SU-DHL-6 (cell line): ENCODE measurements at regions not wholly inside any gene's neighbourhood (a gene's known extent, or its start where the extent isn't known, plus 50 kb on each side); places are given as distances from the start of the nearest gene placed in this dataset.

Experiments used
- H2AFZ ChIP-seq: fragments of 200-600 bp; sonication (generic); 2 replicates; pipeline ENCODE4 v1.6.1; 2014; ENCODE audit warnings: low read depth, mild to moderate bottlenecking, moderate library complexity, mixed read lengths, antibody characterized with exemption, low read length; ENCODE audit not compliant: severe bottlenecking
- H3F3A ChIP-seq: fragments of 200-600 bp; shearing (Covaris generic); 2 replicates; pipeline ENCODE4 v1.6.0; 2016; ENCODE audit warnings: antibody characterized with exemption, mild to moderate bottlenecking; ENCODE audit not compliant: insufficient read depth
- H3K27ac ChIP-seq: fragments of 200-600 bp; sonication (generic); 2 replicates; pipeline ENCODE4 v1.5.1; 2016; ENCODE audit warnings: low read depth, mild to moderate bottlenecking, low read length, moderate library complexity, mixed read lengths
- H3K27me3 ChIP-seq: fragments of 200-600 bp; sonication (generic), shearing (Covaris generic); 2 replicates; pipeline ENCODE4 v1.6.0; 2014; ENCODE audit warnings: mild to moderate bottlenecking, low read length
- H3K36me3 ChIP-seq: fragments of 200-600 bp; sonication (generic); 2 replicates; pipeline ENCODE4 v1.6.1; 2014; ENCODE audit warnings: mild to moderate bottlenecking, low read length, mixed read lengths
- H3K4me2 ChIP-seq: fragments of 300-600, 200-600 bp; shearing (Covaris generic), sonication (generic); 2 replicates; pipeline ENCODE4 v1.6.0; 2014; ENCODE audit warnings: low read length, low read depth, mild to moderate bottlenecking; ENCODE audit not compliant: poor library complexity, severe bottlenecking
- H3K4me3 ChIP-seq: fragments of 200-600 bp; sonication (generic); 2 replicates; pipeline ENCODE4 v1.5.1; 2014; ENCODE audit warnings: antibody characterized with exemption, low read length, mild to moderate bottlenecking, mixed read lengths; ENCODE audit not compliant: insufficient read depth, poor library complexity, severe bottlenecking
- H3K79me2 ChIP-seq: fragments of 200-600 bp; sonication (generic); 2 replicates; pipeline ENCODE4 v1.6.1; 2014; ENCODE audit warnings: mild to moderate bottlenecking, low read length, moderate library complexity; ENCODE audit not compliant: insufficient read depth
- H3K9ac ChIP-seq: fragments of 200-600 bp; sonication (generic); 2 replicates; pipeline ENCODE4 v1.7.0; 2014; ENCODE audit warnings: mild to moderate bottlenecking, low read length
- H3K9me2 ChIP-seq: fragments of 200-600 bp; sonication (generic); replicated peaks from 2 replicates; pipeline ENCODE4 v1.6.1; 2014; ENCODE audit warnings: low read length; ENCODE audit not compliant: insufficient read depth
- H3K9me3 ChIP-seq: fragments of 200-600 bp; sonication (generic); 2 replicates; pipeline ENCODE4 v1.6.1; 2014; ENCODE audit warnings: low read length, mixed read lengths; ENCODE audit not compliant: insufficient read depth
- H4K20me1 ChIP-seq: fragments of 200-600 bp; sonication (generic); 2 replicates; pipeline ENCODE4 v1.6.1; 2014; ENCODE audit warnings: low read depth, mild to moderate bottlenecking, antibody characterized with exemption, low read length, moderate library complexity, mixed read lengths
- EZH2phosphoT487 ChIP-seq: fragments of 200-600 bp; sonication (generic), shearing (Covaris generic); conservative IDR thresholded peaks from 2 replicates; pipeline ENCODE4 v1.6.1; 2018; ENCODE audit warnings: mild to moderate bottlenecking, antibody characterized with exemption, low read length, moderate library complexity, mixed read lengths
- TF ChIP-seq, protein P1 (sequence below): fragments of 200-600 bp; sonication (generic); IDR thresholded peaks from one replicate; pipeline ENCODE4 v1.5.1; 2017; ENCODE audit warnings: antibody characterized with exemption, mild to moderate bottlenecking, low read length, moderate library complexity; ENCODE audit not compliant: insufficient read depth, poor library complexity, severe bottlenecking

DNA sequence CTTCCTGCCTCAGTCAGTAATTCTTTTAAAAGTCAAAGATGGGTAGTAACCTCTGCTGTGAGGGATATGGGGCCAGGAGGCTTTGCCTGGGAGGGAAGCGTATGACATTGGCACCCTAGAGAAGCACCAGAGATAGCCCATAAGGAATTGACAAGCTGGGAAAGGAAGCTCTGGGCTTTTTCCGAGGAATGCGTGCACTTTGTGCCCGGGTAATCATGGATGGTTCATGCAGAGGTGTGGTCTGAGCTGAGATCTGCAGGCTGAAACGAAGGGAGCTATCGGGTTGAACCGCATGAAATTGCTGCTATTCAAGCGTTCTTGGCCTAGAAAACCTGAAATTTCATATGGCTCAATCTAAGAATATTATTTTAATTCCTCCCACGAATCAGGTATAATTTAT, 127.7 kb upstream of the TLE3 start:
- Histone ChIP-seq H3K79me2 (no peaks in the 10 kb centered on the region), H3K27ac (no peak overlapping the region), H3K27me3 (no peaks in the 10 kb centered on the region), H2AFZ (no peak overlapping the region), H3K9ac (no peak overlapping the region), H3K36me3 (no peaks in the 10 kb centered on the region), H3K9me2 (no peaks in the 10 kb centered on the region), H3K4me2 (no peak overlapping the region), H4K20me1 (no peaks in the 10 kb centered on the region), H3K4me3 (no peak overlapping the region), H3F3A (no peaks in the 10 kb centered on the region), H3K9me3 (no peaks in the 10 kb centered on the region)
- TF ChIP-seq, protein P1, sequence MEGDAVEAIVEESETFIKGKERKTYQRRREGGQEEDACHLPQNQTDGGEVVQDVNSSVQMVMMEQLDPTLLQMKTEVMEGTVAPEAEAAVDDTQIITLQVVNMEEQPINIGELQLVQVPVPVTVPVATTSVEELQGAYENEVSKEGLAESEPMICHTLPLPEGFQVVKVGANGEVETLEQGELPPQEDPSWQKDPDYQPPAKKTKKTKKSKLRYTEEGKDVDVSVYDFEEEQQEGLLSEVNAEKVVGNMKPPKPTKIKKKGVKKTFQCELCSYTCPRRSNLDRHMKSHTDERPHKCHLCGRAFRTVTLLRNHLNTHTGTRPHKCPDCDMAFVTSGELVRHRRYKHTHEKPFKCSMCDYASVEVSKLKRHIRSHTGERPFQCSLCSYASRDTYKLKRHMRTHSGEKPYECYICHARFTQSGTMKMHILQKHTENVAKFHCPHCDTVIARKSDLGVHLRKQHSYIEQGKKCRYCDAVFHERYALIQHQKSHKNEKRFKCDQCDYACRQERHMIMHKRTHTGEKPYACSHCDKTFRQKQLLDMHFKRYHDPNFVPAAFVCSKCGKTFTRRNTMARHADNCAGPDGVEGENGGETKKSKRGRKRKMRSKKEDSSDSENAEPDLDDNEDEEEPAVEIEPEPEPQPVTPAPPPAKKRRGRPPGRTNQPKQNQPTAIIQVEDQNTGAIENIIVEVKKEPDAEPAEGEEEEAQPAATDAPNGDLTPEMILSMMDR: no peak
- no peak for TF ChIP-seq EZH2phosphoT487

DNA sequence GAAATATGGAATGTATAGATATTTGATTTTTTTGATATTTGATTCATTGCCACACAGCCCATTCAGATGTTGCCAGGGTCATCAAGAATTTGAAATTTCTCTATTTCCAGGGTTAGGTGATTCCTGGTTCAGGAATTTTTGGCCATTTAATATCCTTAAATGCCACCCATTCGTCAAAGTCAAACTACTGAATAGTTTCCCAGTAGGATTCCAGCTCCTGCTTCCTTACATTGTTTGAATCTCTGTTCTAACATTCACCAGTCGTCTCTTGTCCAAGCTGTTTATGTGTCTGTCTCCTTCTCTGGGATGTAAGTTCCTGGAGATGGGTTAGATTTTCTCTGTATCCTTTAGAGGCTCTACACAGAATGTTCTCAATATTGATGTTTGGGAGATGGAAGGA, 124.9 kb upstream of the TLE3 start:
- Histone ChIP-seq H3K9me3 (no peaks in the 10 kb centered on the region), H2AFZ (no peak overlapping the region), H3K9me2 (no peaks in the 10 kb centered on the region), H3K9ac (no peak overlapping the region), H3K27me3 (no peaks in the 10 kb centered on the region), H3F3A (no peaks in the 10 kb centered on the region), H3K4me3 (no peak overlapping the region), H3K4me2 (no peak overlapping the region), H3K27ac (no peak overlapping the region), H3K79me2 (no peaks in the 10 kb centered on the region), H3K36me3 (no peaks in the 10 kb centered on the region), H4K20me1 (no peaks in the 10 kb centered on the region)
- no peak for TF ChIP-seq EZH2phosphoT487
- TF ChIP-seq, protein P1: no peak

DNA sequence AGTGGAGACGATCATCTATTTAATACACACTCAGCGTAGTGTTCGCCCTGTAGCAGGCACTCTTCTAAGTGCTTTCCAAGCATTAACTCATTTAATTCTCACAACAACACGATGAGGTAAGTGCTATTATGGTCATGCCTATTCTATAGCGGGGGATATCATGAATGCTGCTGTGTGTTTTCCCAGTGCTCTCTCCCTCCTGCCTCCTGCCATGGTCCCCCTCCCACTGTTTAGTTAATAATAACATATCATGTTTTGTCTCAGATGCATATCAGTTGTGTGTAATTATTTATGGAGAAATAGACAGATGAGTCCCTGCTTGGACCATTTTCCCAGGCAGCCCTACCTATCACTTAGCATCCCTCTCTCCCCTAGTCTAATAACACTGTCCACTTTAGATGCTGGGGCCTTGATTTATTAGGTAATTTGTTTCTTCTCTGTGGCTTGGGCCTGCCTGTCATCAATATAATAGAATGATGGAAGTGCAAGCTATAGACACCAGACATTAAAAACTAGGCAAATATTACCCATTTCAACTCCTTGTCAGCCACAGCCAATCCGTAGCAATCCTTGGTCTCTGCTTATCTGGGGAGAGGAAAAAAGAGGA, 122.9 kb upstream of the TLE3 start:
- Histone ChIP-seq H3K9me3 (no peaks in the 10 kb centered on the region), H2AFZ (no peak overlapping the region), H3K27ac (no peak overlapping the region), H3F3A (no peaks in the 10 kb centered on the region), H3K27me3 (no peaks in the 10 kb centered on the region), H3K36me3 (no peaks in the 10 kb centered on the region), H3K79me2 (no peaks in the 10 kb centered on the region), H3K4me2 (no peak overlapping the region), H4K20me1 (no peaks in the 10 kb centered on the region), H3K9me2 (no peaks in the 10 kb centered on the region), H3K9ac (no peak overlapping the region), H3K4me3 (no peak overlapping the region)
- no peak for TF ChIP-seq EZH2phosphoT487
- TF ChIP-seq, protein P1: no peak

DNA sequence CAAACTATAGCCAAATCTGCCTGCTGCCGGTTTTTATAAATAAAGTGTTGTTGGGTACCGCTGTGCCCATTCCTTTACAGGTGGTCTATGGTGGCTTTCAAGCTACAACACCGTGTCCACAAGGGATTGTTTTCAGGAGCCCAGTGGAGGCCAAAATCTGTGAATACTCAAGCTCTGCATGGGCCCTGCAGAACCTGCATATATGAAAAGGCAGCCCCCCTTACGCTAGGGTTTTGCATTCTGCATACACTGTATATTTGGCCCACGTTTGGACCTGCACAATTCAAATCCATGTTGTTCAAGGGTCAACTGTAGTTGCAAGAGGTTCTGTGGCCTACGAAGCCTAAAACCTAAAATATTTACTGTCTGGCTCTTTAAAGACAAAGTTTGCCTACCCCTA, 122.2 kb upstream of the TLE3 start:
- Histone ChIP-seq H3K9me3 (no peaks in the 10 kb centered on the region), H3K79me2 (no peaks in the 10 kb centered on the region), H3K9ac (no peak overlapping the region), H4K20me1 (no peaks in the 10 kb centered on the region), H3K27me3 (no peaks in the 10 kb centered on the region), H3K36me3 (no peaks in the 10 kb centered on the region), H3K9me2 (no peaks in the 10 kb centered on the region), H3K4me2 (no peak overlapping the region), H3F3A (no peaks in the 10 kb centered on the region), H3K27ac (no peak overlapping the region), H2AFZ (no peak overlapping the region), H3K4me3 (no peak overlapping the region)
- no peak for TF ChIP-seq EZH2phosphoT487
- TF ChIP-seq, protein P1: no peak
